HCT116 (cell line): ENCODE measurements at regions not wholly inside any gene's neighbourhood (a gene's known extent, or its start where the extent isn't known, plus 50 kb on each side); places are given as distances from the start of the nearest gene placed in this dataset.

Source experiments
- ATAC-seq: fragments of 200-7000 bp; cut with Tn5 transposase; 2 replicates; pipeline ENCODE4 v1.9.1; 2020; ENCODE audit warnings: mild to moderate bottlenecking, moderate library complexity
- BruUV-seq: library from RNA; stranded (reverse); fragments of 400-500 nt; replicated peaks from 2 replicates; lab custom pipeline; 2021; lab: Mats Ljungman, UMichigan
- CTCF ChIA-PET: fragments of 300-600 bp; sonication (Branson Sonifier 250); formaldehyde crosslinking; loops from one replicate; lab custom pipeline; 2021; ENCODE audit warnings: antibody characterized with exemption; lab: Charles Lee
- POLR2A ChIA-PET: fragments of 300-600, 350-600 bp; sonication (Branson Sonifier 250); formaldehyde crosslinking; loops from one replicate; lab custom pipeline; 2021; ENCODE audit warnings: antibody characterized with exemption; lab: Charles Lee
- RAD21 ChIA-PET, 2 experiments: fragments of 300-600 bp; sonication (Branson Sonifier 250); formaldehyde crosslinking; loops; one replicate each; lab custom pipeline; 2023; ENCODE audit warnings: low total read pairs in 2 of 2; ENCODE audit not compliant: uncharacterized antibody in 2 of 2, unreplicated experiment in 2 of 2, low non-redundant PET in 1 of 2; lab: Charles Lee
- DNase-seq: peaks from one replicate; pipeline ENCODE4 v3.0.0-alpha.2; 2010; ENCODE audit warnings: low read depth, low spot score
- H2AFZ ChIP-seq: fragments of 200-600 bp; shearing (Covaris generic), sonication (generic); 2 replicates; pipeline ENCODE4 v1.6.1; 2017; ENCODE audit warnings: low read depth, mixed run types, mixed read lengths, antibody characterized with exemption, low read length; ENCODE audit not compliant: poor library complexity, severe bottlenecking
- H3K27ac ChIP-seq: 2 replicates; pipeline ENCODE4 v1.5.1; 2012; ENCODE audit warnings: low read depth, low read length
- H3K27me3 ChIP-seq: fragments of 200-600 bp; sonication (generic); 2 replicates; pipeline ENCODE4 v1.6.1; 2016; ENCODE audit warnings: mixed run types, low read length, mixed read lengths; ENCODE audit not compliant: insufficient read depth
- H3K36me3 ChIP-seq, 2 experiments: fragments of 200-500 bp in 1 of 2; fragments of 200-600 bp in 1 of 2; sonication (Bioruptor generic) in 1 of 2; sonication (generic) in 1 of 2; 2 replicates each; pipeline versions ENCODE4 v1.5.1 to v1.6.1; 2014 to 2016; ENCODE audit warnings: low read length in 2 of 2, inconsistent platforms in 1 of 2, mixed read lengths in 1 of 2, mixed run types in 1 of 2; ENCODE audit not compliant: insufficient read depth in 2 of 2, control insufficient read depth in 1 of 2
- H3K4me1 ChIP-seq, 2 experiments: fragments of 200-600 bp in 1 of 2; sonication (generic) in 1 of 2; 2 replicates each; pipeline versions ENCODE4 v1.5.1 to v1.6.1; 2012 to 2017; ENCODE audit warnings: low read length in 2 of 2, inconsistent platforms in 1 of 2, mild to moderate bottlenecking in 1 of 2, mixed read lengths in 1 of 2, mixed run types in 1 of 2, moderate library complexity in 1 of 2; ENCODE audit not compliant: insufficient read depth in 2 of 2, control insufficient read depth in 1 of 2
- H3K4me2 ChIP-seq: fragments of 200-600 bp; sonication (generic); 2 replicates; pipeline ENCODE4 v1.6.1; 2017; ENCODE audit warnings: mixed run types, low read length, mixed read lengths
- H3K4me3 ChIP-seq, 2 experiments: fragments of 200-600 bp in 1 of 2; sonication (generic) in 1 of 2; replicated peaks in 1 of 2; 2 replicates each; pipeline ENCODE4 v1.5.1; 2011 to 2016; ENCODE audit warnings: low read length in 2 of 2, control low read depth in 1 of 2, low read depth in 1 of 2, mild to moderate bottlenecking in 1 of 2, mixed read lengths in 1 of 2, mixed run types in 1 of 2
- H3K79me2 ChIP-seq: fragments of 200-600 bp; sonication (generic); 2 replicates; pipeline ENCODE4 v1.6.1; 2017; ENCODE audit warnings: mild to moderate bottlenecking, mixed run types, low read length, moderate library complexity, mixed read lengths; ENCODE audit not compliant: insufficient read depth
- H3K9ac ChIP-seq: fragments of 200-600 bp; sonication (generic); 2 replicates; pipeline ENCODE4 v1.6.1; 2016; ENCODE audit warnings: low read length, mixed read lengths
- H3K9me2 ChIP-seq: fragments of 200-600 bp; sonication (generic), shearing (Covaris generic); 2 replicates; pipeline ENCODE4 v1.6.1; 2017; ENCODE audit warnings: mixed run types, mild to moderate bottlenecking, moderate library complexity; ENCODE audit not compliant: insufficient read depth
- H3K9me3 ChIP-seq, 2 experiments: fragments of 200-500 bp in 1 of 2; fragments of 200-600 bp in 1 of 2; sonication (Bioruptor generic) in 1 of 2; sonication (generic) in 1 of 2; 2 replicates each; pipeline ENCODE4 v1.6.1; 2014 to 2017; ENCODE audit warnings: low read length in 2 of 2, mixed read lengths in 2 of 2, inconsistent platforms in 1 of 2, low read depth in 1 of 2, mild to moderate bottlenecking in 1 of 2, mixed run types in 1 of 2, moderate library complexity in 1 of 2; ENCODE audit not compliant: control insufficient read depth in 1 of 2, insufficient read depth in 1 of 2
- H4K20me1 ChIP-seq: fragments of 200-600 bp; sonication (generic), shearing (Covaris generic); 2 replicates; pipeline ENCODE4 v1.6.1; 2017; ENCODE audit warnings: mixed run types, mild to moderate bottlenecking, moderate library complexity; ENCODE audit not compliant: insufficient read depth
- CBX3 ChIP-seq: IDR thresholded peaks from 2 replicates; pipeline ENCODE4 v1.6.1; 2012; ENCODE audit warnings: low read depth
- CEBPB ChIP-seq: IDR thresholded peaks from 2 replicates; pipeline ENCODE4 v1.6.1; 2012; ENCODE audit warnings: low read depth
- EZH2 ChIP-seq: fragments of 200-600 bp; sonication (generic); IDR thresholded peaks from 2 replicates; pipeline ENCODE4 v1.6.1; 2017; ENCODE audit warnings: antibody characterized with exemption, mixed run types
- POLR2A ChIP-seq: IDR thresholded peaks from 2 replicates; pipeline ENCODE4 v1.7.0; 2011; ENCODE audit warnings: borderline replicate concordance; ENCODE audit not compliant: insufficient read depth, insufficient read length; ENCODE audit errors: extremely low read depth
- RAD21 ChIP-seq: IDR thresholded peaks from 2 replicates; pipeline ENCODE4 v1.6.1; 2012; ENCODE audit warnings: low read depth, mild to moderate bottlenecking
- SIN3A ChIP-seq: IDR thresholded peaks from 2 replicates; pipeline ENCODE4 v1.6.1; 2012; ENCODE audit warnings: low read depth
- SRF ChIP-seq: IDR thresholded peaks from 2 replicates; pipeline ENCODE4 v1.6.1; 2012; ENCODE audit warnings: low read depth
- TCF7L2 ChIP-seq: IDR thresholded peaks from 2 replicates; pipeline ENCODE4 v1.7.0; 2011; ENCODE audit warnings: borderline replicate concordance, inconsistent platforms; ENCODE audit not compliant: insufficient read depth, insufficient read length; ENCODE audit errors: extremely low read depth
- YY1 ChIP-seq: IDR thresholded peaks from 2 replicates; pipeline ENCODE4 v1.6.1; 2011; ENCODE audit warnings: low read length, low read depth, moderate library complexity, mild to moderate bottlenecking; ENCODE audit not compliant: insufficient replicate concordance; ENCODE audit errors: extremely low read depth
- ZNF274 ChIP-seq: fragments of 200-500 bp; sonication (Bioruptor generic); IDR thresholded peaks from 2 replicates; pipeline ENCODE4 v1.6.1; 2014; ENCODE audit warnings: mild to moderate bottlenecking, low read depth, low read length, inconsistent platforms
- intact Hi-C: fragments of 100-400 bp; cut with micrococcal nuclease; formaldehyde crosslinking; loops from 2 replicates; pipeline ENCODE4 v1.10.0; 2022
- TF ChIP-seq, protein P1 (sequence below): IDR thresholded peaks from 2 replicates; pipeline ENCODE4 v1.6.1; 2011; ENCODE audit warnings: mild to moderate bottlenecking, low read length, moderate library complexity; ENCODE audit not compliant: insufficient replicate concordance; ENCODE audit errors: extremely low read depth
- TF ChIP-seq, protein P2 (sequence below): IDR thresholded peaks from 2 replicates; pipeline ENCODE4 v1.6.1; 2012
- TF ChIP-seq, protein P3 (sequence below): IDR thresholded peaks from 2 replicates; pipeline ENCODE4 v1.6.1; 2012; ENCODE audit warnings: low read depth
- TF ChIP-seq, protein P4 (sequence below), 3 experiments: fragments of 200-600 bp in 1 of 3; sonication (generic) in 1 of 3; IDR thresholded peaks in 2 of 3; conservative IDR thresholded peaks in 1 of 3; 2 replicates each; pipeline ENCODE4 v1.5.1; 2012 to 2017; ENCODE audit warnings: low read depth in 2 of 3, low read length in 2 of 3, antibody characterized with exemption in 1 of 3, borderline replicate concordance in 1 of 3, control low read depth in 1 of 3, mild to moderate bottlenecking in 1 of 3, mixed read lengths in 1 of 3, mixed run types in 1 of 3, moderate library complexity in 1 of 3; ENCODE audit not compliant: insufficient read depth in 1 of 3

DNA sequence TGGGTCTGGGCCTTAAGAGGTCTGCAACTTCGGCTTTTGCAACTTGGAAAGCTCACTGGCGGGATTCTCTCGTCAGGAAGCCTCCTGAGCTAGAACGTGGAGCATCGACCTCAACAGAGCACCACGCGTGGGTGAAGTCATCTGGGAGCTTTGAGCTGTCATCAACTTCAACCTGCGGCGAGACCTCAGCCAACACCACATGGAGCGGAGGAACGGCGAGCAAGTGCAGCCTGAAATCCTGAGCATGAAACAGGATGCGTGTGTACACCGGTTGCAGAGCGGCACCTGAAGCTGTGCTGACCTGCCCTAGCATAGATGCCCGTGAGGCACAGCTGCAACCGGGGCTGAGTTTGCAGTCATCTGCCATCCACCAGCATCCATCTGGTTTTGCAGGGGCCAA is 295.7 kb upstream of the SHH start:
- Histone ChIP-seq H3K4me3 (no peak overlapping the region), H3K9me3 (no peaks in the 10 kb centered on the region), H3K27me3 (no peaks in the 10 kb centered on the region), H4K20me1 (no peaks in the 10 kb centered on the region), H3K9me2 (no peaks in the 10 kb centered on the region), H3K79me2 (no peaks in the 10 kb centered on the region), H3K4me1 (no peaks in the 10 kb centered on the region), H2AFZ (no peak overlapping the region), H3K9ac (no peak overlapping the region), H3K4me2 (no peak overlapping the region), H3K27ac (no peak overlapping the region), H3K36me3 (no peaks in the 10 kb centered on the region)
- RAD21 ChIA-PET, result interaction anchor here in 1 of 2 experiments (0.6 kb wide), 1 partner anchor 57 kb away, joined by 6 read pairs; no protein-coding TSS in a partner anchor
- no TSS peak for BruUV-seq
- ATAC-seq, result no peak
- CTCF ChIA-PET, result no interaction called here
- DNase-seq, result no peak
- intact Hi-C loops, result no loop called here
- TF ChIP-seq YY1, result no peak
- TF ChIP-seq EZH2, result no peak
- TF ChIP-seq TCF7L2, result no peak
- TF ChIP-seq SIN3A, result no peak
- TF ChIP-seq, protein P1, sequence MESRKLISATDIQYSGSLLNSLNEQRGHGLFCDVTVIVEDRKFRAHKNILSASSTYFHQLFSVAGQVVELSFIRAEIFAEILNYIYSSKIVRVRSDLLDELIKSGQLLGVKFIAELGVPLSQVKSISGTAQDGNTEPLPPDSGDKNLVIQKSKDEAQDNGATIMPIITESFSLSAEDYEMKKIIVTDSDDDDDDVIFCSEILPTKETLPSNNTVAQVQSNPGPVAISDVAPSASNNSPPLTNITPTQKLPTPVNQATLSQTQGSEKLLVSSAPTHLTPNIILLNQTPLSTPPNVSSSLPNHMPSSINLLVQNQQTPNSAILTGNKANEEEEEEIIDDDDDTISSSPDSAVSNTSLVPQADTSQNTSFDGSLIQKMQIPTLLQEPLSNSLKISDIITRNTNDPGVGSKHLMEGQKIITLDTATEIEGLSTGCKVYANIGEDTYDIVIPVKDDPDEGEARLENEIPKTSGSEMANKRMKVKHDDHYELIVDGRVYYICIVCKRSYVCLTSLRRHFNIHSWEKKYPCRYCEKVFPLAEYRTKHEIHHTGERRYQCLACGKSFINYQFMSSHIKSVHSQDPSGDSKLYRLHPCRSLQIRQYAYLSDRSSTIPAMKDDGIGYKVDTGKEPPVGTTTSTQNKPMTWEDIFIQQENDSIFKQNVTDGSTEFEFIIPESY, result no peak
- no peak for TF ChIP-seq SRF
- TF ChIP-seq, protein P2, sequence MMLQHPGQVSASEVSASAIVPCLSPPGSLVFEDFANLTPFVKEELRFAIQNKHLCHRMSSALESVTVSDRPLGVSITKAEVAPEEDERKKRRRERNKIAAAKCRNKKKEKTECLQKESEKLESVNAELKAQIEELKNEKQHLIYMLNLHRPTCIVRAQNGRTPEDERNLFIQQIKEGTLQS, result no peak
- TF ChIP-seq, protein P3, sequence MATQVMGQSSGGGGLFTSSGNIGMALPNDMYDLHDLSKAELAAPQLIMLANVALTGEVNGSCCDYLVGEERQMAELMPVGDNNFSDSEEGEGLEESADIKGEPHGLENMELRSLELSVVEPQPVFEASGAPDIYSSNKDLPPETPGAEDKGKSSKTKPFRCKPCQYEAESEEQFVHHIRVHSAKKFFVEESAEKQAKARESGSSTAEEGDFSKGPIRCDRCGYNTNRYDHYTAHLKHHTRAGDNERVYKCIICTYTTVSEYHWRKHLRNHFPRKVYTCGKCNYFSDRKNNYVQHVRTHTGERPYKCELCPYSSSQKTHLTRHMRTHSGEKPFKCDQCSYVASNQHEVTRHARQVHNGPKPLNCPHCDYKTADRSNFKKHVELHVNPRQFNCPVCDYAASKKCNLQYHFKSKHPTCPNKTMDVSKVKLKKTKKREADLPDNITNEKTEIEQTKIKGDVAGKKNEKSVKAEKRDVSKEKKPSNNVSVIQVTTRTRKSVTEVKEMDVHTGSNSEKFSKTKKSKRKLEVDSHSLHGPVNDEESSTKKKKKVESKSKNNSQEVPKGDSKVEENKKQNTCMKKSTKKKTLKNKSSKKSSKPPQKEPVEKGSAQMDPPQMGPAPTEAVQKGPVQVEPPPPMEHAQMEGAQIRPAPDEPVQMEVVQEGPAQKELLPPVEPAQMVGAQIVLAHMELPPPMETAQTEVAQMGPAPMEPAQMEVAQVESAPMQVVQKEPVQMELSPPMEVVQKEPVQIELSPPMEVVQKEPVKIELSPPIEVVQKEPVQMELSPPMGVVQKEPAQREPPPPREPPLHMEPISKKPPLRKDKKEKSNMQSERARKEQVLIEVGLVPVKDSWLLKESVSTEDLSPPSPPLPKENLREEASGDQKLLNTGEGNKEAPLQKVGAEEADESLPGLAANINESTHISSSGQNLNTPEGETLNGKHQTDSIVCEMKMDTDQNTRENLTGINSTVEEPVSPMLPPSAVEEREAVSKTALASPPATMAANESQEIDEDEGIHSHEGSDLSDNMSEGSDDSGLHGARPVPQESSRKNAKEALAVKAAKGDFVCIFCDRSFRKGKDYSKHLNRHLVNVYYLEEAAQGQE, result no peak
- TF ChIP-seq, protein P4, sequence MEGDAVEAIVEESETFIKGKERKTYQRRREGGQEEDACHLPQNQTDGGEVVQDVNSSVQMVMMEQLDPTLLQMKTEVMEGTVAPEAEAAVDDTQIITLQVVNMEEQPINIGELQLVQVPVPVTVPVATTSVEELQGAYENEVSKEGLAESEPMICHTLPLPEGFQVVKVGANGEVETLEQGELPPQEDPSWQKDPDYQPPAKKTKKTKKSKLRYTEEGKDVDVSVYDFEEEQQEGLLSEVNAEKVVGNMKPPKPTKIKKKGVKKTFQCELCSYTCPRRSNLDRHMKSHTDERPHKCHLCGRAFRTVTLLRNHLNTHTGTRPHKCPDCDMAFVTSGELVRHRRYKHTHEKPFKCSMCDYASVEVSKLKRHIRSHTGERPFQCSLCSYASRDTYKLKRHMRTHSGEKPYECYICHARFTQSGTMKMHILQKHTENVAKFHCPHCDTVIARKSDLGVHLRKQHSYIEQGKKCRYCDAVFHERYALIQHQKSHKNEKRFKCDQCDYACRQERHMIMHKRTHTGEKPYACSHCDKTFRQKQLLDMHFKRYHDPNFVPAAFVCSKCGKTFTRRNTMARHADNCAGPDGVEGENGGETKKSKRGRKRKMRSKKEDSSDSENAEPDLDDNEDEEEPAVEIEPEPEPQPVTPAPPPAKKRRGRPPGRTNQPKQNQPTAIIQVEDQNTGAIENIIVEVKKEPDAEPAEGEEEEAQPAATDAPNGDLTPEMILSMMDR (IDR thresholded peaks at IDR 0.05 in 2 of 3, conservative IDR thresholded peaks at IDR 0.05 in 1 of 3; ENCODE audit: borderline replicate concordance in 1 of 3, insufficient read depth in 1 of 3, low read depth in 2 of 3, low read length in 2 of 3), result no peak
- no peak for TF ChIP-seq RAD21
- TF ChIP-seq POLR2A, result no peak
- TF ChIP-seq ZNF274, result no peak
- no peak for TF ChIP-seq CEBPB
- no peak for TF ChIP-seq CBX3
- POLR2A ChIA-PET, result no interaction called here
